ENCODE measurements at regions not wholly inside any gene's neighbourhood (a gene's known extent, or its start where the extent isn't known, plus 50 kb on each side); places are given as distances from the start of the nearest gene placed in this dataset.
"Not testable (repeated sequence)": the region's sequence is repeated elsewhere in the genome, so short reads cannot be mapped to it uniquely, and the experiment has no call there.

DNA sequence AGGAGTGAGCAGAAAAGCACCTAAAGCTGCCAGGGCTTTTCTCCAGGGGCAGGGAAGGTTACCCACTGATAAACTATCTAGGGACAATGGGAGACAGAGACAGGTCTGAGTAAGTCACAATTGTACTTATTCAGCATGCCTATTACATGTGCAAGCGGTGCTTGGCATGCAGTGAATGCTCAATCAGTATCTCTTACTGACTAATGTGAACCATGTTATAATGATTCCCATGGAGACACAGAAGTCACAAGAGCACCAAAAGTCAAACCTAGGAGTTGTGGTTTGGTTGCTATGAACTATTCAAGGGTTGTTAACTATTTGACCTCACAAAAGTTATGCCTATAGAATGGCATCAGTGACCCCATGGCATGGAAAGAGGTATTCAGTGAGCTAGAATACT lies 50.0 kb upstream of the RASGRP1 start:
- no peak for DNase-seq

DNA sequence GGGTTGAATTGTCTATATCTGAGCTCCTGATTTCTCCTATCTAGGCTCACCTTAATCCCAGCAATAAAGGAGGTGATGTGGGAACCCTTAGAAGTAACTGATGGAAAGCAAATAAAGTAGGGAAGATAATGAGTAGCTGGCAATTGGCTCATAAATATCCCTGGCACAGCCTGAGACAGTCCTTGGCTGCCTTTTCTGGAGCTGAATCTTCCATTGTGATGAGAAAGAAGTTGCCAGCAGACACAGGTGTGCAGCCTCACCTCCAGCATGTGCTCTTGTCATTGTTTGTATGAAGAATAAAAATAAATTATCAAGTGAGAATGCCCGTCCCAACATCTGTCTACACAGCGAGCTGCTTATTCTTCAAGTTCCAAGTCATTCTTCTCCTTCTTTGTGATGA lies 53.2 kb upstream of the RASGRP1 start:
- DNase-seq: no peak

DNA sequence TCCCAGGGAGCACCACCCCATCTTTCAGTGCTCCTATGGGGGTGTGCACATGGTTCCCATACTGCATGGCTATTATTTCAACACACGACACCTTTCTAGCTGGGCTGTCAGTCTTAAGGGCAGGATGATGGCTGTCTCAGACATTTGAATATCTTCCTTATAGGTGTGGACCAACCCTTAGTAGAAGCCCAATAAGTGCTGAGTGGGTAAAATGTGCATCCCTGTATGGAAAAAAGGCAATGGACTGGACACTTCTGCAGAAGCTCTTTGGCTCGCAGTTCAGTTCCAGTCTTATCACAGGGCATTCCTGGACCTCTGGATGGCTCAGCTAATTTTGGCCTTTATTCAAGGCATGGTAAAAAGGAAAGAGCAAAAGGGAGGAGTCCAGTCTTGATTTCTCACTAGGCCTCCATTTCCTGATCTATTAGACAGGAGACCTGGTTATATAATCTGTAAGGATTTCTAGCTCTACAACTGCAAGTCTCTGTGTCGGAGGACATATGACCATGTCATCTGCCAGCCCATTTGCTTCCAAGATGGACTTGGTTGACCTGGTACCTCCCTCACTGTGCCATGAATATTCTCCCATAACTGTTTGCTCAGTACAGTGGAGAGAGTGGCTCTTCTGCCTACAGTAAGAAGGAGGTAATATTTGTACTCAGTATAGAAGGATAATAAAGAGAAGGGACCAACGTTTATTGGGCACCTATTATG lies 53.8 kb upstream of the RASGRP1 start:
- DNase-seq: no peak

DNA sequence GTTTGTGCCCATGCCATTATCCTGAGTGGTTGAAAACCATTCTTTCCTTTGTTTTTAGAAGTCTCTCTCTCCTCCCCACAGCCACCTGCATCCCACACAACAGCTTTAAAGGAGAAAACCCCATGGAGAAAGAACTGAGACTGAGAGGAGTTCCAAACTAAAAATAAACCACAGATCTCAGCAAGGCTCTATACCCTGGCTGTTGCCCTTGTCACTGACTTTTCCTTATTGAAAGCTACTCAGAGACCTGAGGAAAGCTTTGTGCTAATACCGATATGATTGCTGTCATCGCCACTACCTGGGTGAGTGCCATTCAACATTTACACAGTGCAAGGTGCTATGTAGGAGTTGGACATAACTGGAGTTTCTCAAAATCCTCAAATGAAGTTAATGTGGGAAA lies 55.5 kb upstream of the RASGRP1 start:
- DNase-seq: no peak

DNA sequence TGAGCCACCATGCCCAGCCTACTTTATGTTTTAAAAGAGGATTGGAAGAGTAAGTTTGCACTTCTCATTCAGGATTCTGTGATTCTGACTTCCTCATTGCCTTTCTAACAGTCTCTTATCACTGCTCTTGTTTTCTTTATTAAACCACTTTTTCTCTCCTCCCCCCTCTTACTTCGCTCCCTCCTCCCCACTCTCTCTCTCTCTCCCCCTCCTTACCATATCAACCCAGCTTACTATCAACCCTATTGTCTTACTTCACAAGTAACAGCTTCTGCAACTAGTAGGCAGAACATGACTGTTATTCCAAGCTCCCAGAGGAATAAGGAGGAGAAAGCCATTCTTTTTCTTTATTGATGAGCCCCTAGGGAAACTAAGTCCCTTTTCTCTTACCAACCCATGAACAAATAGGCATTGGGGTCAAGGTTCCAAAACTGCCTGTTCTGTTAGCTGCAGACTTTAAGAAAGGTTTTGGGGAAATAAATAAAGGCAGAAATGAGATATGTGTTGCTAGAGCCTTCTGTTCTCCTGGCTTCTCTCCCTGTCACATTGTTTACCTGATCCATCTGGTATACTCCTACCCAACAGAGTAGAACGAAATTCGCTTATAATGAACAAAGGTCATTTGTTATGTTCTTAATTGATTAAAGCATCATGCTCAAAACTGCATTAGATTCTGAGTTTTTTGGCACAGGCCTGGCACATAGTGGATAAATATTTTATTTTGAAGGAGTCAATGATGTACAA lies 56.4 kb upstream of the RASGRP1 start:
- no peak for DNase-seq

DNA sequence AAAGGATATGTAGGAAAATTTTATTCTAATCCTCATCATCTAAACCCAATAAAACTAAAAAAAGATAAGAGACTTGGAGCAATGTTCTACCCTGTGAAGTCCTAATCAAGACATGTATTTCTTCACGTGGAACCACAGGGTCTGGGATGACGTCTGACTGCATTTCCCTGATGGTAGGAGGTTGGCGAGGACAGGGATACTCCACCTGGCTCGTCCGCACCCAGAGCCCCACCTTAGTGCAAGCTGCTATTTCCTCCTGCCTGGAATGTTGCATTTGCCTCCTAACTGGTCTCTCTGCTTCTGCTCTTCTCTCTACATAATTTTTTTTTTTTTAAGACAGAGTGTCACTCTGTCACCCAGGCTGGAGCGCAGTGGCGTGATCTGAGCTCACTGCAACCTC lies 57.7 kb upstream of the RASGRP1 start:
- no peak for DNase-seq

DNA sequence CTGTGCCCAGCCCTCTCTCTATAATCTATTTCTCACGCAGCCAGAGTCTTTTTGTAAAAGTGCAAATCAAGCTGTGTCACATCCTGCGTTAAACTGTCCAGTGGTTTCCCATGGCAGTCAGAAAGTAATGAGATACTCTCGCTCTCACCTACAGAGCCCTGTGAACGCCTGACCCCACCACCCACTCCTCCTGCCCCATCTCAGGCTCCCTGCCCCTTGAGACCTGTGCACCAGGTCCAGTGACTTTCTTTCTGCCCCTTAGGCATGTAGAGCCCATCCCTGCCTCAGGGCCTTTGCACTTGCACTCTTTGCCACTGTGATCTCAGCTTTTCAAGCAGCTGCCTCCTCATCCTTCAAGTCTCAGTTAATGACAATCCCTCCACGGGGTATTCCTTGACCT lies 58.3 kb upstream of the RASGRP1 start:
- DNase-seq: no peak

DNA sequence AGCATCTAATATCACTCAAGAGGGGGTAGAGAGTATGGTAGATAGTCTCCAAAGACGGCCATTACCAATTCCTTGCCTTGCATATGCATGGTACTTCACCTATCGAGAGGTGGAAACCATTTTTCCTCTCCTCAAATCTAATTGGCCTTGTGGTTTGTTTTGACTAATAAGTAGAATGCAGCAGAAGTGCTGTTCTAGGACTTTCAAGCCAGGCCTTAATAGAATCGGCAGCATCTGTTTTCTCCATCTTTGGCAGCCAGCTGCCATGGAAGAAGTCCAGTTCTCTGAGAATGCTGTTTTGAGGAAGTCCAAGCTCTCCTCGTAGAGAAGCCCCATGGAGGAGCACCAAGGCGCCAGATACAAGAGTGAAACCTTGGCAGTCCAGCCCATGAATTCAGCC lies 59.1 kb upstream of the RASGRP1 start:
- no peak for DNase-seq

DNA sequence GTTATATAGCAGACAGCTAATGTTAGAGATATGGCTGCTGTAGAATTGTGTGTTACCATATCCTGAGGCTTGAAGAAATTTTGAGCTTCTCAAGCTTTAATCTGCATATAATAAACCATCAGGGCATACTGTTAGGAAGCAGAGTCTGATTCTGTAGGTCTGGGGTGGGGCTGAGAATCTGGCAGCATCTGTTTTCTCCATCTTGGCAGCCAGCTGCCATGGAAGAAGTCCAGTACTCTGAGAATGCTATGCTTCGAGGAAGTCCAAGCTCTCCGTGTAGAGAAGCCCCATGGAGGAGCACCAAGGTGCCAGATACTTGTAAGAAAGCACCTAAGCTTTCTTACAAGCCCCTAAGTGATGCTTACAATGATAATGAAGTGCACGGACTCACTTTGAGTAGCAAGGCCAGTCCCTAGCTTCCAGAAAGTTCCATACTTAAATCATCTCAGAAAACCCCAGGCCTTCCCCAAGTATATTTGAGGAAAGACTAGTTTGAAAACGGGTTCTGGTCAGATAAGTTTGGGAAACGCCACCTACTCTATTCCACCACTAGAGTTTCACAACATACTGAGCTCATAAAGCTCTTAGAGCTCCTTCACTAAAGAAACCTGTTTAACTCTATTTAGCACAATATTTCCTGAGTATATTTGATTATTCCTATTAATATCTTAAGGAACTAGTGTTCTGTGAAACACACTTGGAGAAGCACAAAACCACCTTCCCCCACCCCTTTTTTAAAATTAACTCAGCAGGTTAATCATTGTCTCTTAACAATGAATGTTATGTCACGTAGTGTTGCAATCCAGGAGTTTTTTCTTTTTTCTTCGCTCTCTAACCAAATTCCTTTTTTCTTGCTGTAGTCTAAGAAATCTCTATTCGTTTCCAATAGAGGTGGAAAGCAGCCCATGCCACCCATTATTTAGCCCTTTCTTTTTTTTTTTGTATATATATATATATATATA lies 59.9 kb upstream of the RASGRP1 start:
- no peak for DNase-seq

DNA sequence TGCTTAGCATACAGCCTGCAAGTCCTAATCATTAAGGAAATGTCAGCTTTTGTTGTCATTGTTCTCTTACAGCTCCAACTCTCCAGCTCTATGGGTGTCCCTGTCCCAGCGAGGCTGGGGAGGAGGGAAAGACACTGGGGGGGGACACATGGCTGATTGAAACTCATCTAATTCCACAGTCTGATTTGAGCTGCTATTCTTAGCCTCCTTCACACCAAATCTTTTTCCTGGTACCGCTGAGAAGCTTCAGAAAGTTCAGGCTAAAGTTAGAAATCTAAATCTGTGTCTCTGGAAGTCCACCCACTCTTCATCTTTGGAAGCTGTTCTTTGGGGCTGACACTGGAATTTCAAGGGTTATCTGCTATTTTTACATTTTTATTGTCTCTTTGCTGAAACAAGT lies 61.3 kb upstream of the RASGRP1 start:
- no peak for DNase-seq

DNA sequence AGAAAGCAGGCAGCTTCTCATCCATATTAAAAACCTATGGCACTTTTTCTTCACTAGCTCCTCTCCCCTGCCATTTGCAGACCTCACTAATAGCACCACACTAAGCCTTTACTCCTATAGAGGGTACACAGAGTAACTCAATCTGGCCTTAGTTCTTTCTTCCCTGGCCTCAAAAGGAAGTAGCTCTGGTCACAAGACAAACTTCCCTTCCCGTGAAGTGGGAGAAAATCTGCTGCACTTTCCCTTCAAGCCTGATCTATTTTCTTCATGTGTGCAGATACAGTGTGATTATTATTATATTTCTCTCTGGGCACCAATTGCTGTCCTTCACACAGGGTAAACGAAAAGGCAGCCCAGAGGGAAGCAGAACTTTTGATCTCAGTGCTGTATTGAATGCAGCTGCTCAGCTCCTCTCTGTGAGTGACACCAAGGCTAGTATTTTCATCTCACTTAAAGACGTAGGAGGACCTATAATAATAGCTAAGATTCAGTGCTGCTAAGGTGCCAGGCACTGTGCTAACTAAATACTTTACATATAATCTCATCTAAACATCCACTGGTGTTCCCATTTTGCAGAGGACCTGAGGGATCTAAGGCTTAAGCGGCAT lies 61.9 kb upstream of the RASGRP1 start:
- no peak for DNase-seq

DNA sequence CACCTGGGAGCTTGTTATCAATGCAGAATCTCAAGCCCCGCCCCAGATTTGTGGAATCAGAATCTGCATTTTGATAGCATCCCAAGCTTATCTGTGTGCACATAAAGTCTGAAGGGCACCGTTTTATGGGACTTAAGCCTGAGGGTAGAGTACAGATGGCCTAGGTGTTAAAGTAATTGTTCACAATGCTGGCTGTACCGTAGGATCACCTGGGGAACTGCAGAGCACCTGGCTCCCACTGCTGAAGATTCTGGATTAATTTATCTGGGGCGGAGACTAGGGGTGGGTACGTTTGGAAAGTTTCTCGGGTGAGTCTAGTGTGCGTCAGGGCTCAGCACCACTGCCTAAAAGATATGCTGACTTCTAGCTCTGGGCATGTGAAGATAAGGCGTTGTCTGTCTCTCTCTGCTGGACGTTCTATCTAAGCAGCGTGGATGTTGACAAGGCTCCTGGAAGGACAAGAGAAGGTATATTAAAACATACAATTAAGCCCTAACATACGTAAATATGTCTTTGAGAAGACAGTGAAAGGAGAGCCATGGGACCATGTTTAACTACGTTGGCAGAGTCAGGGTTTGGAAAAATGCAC lies 63.2 kb upstream of the RASGRP1 start:
- no peak for DNase-seq

DNA sequence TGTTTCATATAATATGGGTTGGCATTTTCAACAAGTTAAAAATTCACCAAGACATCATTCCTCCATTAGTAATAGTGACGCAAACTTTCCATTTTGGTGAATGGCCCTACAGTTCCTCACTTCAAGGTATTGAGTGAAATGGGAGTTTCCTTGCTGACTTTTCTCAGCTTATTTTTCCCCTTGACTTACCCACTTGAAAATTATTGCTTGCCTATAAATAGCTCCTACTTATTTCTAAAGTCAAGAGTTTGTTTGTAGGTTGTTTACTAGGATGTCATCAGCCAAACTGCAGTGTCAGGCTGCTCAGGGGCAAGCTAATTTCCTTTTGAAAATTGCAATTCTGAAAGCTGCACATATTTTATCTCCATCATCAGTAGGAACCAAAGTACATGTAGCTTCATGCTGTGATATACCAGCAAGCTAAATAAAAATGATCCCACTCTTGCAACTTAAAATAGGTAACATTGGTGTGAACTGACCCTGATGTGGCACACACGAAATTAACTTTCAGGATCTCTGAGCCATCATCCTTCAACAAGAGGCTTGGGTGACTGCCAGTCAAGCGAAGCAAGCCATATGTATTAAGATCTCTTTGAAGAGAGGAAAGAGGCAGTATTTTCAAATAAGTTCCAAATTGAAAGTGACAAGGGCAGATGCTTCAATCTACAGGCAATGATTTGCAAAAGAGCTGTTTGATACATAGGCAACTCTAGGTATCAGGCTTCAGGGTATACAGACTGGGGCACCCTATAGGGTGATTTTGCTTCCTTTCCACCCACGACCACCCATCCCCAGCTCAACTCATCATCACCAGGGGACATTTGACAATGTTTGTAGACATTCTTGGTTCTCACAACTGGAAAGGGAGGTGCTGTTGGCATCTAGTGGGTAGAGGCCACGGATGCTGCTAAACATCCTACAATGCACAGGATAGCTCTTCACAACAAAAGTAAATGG lies 66.8 kb upstream of the RASGRP1 start:
- no peak for DNase-seq

DNA sequence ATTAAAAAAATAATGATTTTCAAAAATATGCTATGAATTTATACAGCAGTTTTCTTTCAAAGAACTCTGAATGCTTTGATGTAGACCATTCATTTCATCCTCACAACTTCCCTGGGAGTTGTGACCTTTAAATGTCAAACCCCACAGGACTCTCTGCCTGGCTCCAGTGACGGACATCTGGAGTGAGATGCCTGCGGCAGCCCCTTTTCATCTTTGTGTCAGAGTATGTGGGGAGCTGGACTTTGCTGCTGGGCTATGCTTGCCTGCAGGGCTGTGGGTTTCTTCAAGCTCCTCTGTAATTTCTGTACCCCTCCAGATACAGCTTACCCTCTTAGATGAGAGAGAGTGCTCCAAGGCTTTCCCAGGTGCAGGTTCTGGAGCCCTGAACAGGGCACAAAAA lies 70.6 kb upstream of the RASGRP1 start:
- DNase-seq: no peak

DNA sequence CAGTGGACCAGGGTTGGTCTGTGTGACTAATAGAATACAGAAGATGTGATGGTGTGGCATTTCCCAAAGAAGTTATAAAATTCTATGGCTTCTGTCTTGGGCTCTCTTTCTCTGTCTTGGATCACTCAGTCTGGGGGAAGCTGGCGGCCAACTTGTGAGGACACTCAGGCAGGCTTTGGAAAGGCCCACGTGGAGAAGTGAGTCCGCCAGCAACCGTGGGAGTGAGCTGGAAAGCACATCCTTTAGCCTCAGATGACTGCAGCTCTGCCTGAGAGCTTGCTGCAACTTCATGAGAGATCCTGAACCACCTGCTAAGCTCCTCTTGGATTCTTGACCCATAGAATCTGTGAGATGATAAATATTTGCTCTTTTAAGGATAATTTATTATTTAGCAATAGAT lies 72.0 kb upstream of the RASGRP1 start:
- DNase-seq: no peak

DNA sequence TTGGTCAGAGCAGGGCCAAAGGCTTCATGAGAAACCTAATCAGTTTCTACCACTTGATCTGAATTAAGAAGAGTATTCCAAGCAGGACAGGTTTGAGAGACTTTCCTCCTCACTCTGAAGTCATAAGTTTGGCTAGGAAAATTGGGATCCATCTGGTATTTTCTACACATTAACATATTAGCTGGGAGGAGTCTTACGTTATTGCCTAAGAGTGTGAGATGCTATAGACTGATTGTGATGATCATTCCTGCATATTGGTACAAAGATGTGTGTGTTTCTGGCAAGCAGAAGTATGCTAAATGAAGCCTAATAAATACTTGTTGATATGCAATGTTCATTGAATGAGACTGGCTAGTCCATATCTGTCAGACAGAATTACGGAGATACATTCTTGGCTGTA lies 73.5 kb upstream of the RASGRP1 start:
- DNase-seq: no peak

DNA sequence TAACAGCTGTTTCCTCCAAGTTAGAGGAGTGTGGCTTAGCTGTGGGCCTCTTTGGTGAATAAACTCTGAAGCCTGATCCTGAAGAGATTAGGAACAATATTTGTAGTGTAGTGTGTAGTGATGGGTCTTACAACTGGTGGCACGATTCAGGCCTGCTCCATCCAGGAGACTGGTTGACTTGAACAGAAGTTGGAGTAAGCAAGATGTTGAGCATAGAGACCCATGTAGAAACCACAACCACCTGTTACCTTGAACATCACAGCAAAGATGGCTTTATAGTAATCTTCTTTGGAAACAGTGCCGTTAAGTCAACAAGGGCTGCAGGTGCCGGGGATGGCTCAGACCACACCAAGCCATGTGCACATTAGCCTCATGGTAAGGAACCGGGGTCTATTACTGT lies 74.2 kb upstream of the RASGRP1 start:
- no peak for DNase-seq

DNA sequence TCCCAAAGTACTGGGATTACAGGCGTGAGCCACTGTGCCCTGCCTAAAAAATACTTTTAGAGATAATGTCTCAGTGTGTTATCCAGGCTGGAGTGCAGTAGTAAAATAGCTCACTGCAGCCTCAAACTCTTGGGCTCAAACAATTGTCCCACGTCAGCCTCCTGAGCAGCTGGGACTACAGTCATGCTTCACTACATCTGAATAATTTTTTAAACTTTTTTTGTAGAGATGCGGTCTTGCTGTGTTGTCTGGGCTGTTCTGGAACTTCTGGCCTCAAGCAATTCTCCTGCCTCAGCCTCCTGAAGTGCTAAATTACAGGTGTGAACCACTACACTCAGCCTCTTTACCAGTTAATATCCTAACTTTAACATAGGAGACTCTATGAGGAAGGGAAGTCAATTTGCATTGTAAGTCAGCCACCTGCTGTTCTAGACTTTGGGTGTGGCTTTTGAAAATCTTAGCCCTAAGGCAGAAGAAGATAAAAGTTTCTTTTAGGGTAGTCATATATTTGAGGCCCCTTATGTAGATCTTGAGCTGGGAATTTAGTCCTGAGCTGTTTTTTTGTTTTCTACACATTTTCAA lies 78.2 kb upstream of the RASGRP1 start:
- DNase-seq: no peak

DNA sequence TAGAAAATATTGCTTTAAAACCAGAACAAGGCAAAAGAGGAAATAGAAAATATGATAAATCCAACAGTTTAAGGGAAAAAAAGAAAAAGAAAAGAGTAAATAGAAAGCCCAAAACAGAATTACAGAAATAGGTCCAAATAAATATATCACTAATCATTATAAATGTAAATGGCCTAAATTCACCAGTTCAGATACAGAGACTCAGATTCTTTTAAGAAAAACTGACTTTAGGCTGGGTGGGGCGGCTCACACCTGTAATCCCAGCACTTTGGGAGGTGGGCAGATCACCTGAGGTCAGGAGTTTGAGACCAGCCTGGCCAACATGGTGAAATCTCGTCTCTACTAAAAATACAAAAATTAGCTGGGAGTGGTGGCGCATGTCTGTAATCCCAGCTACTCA lies 79.7 kb upstream of the RASGRP1 start:
- not testable (repeated sequence) for DNase-seq

DNA sequence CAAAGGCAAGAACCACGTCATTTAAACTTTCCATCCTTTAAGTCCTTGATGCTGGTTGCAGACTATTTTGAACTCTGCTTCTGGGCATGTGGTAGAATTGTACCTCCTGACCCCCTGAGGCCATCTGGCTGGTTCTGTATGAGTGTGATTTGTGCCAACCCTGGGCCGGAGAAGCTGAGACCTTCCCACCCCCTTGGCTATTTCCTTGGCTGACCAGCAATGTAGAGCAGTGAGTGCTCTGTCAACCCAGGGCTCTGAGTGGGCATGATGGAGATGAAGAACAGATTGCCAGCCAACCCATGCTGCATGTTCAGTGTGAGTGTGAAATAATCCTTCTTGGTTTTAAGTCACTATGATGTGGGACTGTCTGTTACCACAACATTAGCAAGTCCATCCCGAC lies 82.1 kb upstream of the RASGRP1 start:
- no peak for DNase-seq

DNA sequence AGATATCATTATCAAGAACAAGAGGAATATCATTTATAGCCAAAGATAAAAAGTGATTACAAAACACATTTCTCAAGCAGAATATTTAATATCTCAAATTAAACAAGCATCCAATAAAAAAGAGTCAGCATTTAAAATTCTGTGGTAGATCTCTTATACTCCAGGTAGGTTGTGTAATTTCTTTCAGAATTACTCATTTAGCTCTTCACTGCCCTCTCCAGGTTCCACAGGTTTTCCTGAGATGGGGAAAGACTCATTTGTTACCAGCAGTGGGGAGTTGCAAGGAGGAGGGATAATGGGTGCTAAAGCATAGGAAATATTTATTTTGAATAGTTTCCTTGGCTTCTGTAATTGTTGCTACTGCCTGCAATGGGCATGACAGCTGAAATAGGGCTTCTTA lies 83.1 kb upstream of the RASGRP1 start:
- DNase-seq: no peak

Data from NCI-H1436 treated with DMSO at 0.1 percent for 48 hours (cell line).